Activated naive CD4-positive, alpha-beta T cell treated with Interleukin-2 at 50 U/mL for 16 hours (primary cell): ENCODE measurements at regions not wholly inside any gene's neighbourhood (a gene's known extent, or its start where the extent isn't known, plus 50 kb on each side); places are given as distances from the start of the nearest gene placed in this dataset.

Source experiments
- DNase-seq: peaks from one replicate; pipeline ENCODE4 v3.0.0-alpha.2; 2020

DNA sequence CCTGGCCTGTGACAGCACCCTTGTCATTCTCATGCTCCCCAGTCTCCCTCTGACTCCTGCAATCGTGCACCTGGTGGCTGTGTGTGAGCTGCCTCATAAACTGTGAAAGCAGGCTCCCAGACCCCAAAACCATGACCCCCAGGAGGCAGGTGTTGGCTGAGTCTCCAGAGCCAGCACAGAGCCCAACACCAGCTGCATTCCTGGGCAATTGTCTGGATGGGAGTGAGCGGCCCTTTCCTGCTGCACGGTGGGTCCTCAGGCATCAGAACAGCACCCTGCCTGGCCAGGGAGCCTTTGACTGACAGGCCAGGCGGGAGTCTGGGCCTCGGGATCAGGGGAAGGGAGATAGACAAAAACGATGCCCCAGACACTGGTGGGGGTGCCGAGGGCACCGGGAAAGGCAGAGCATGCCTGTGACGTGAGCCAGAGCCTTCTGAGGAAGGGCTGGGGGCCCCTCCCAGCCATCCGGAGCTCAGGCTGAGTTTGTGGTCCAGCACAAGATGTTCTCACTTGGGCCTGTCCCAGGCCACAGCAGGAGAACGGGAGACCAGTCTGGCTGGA, 135.1 kb upstream of the GPC1 start:
- no peak for DNase-seq

DNA sequence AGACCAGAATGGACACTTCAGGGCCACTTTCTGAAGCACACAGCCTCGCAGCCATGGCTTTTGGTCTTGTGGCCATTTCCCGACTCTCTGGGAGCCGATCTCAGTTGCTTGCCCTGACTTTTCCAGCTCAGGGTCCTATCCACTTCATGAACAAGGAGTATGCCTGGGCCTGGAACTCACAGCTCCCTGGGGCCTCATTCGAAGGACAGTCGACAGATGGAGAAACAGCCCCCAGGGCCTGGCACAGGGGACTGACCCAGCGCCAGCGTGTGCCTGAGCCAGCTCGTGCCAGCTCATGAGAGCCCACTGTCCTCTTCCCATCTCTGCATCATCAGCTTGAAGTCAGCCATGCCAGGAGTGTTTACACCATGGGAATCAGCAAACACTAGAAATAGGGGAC, 134.6 kb upstream of the GPC1 start:
- no peak for DNase-seq

DNA sequence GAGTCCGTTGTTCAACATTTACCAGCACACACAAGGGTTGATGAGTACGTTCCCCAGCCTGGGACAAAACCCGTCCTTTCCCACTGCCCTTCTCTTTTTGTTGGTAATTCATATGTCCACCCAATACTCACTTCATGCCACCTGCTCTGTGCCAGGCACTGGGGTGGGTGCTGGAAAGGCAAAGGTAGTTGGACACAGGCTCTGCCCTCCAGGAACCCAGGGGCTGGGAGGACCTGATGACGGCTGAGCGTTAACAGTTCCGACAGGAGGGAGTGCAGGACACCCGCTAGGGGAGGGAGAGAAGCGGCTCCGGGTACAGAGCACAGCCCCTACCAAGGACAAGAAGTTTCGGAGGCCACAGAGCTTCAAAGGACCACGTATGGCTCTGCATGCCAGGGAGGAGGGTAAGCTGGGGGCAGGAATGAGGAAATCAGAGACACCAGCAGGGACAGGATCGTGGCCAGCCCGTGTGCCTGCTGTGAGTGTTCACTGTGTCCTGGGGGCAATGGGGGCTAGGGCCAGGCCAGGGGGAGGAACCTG, 134.1 kb upstream of the GPC1 start:
- DNase-seq = no peak

DNA sequence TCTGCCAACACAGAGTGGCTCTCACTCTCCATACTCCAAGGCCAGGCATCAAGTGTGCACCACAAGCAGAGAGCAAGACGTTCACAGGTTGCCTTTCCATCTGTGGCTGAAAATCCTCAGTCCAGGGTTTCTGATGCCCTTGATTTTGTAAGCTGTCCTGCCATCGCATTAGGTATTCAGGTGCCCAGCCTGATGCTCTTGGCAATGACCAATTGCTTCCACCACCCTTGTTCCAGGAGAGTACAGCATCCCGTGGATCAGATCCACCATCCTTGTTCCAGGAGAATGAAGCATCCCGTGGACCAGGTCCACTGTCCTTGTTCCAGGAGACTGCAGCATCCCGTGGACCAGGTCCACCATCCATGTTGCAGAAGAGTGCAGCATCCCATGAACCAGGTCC, 133.4 kb upstream of the GPC1 start:
- no peak for DNase-seq

DNA sequence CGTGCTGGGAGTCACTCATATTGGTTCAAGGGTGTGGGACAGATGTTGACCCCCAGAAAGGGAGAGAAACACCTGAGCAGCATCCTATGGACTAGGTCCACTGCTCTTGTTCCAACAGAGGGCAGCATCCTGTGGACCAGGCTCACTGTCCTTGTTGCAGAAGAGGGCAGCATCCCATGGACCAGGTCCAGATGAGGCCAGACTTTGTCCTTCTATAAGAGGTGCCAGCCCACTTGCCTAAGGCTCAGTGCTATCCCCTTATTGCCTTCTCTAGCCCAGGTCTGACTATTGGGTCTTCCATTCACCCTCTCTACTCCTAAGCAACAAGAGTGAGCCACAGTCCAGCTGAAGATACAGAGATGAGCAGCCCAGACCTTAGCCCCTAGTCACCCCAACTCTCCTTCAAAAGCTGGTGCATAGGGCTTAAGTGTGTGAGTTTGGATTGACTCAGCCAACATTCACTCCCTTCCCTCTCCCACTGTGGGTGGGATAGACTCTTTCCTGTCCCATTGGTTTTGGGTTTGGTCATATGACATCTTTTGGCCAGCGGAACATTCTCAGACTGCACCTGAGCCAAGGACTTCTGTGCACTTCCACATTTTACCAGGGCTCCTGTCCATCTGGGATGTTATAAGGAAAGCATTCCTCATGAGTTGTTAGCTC, 132.4 kb upstream of the GPC1 start:
- DNase-seq = no peak

DNA sequence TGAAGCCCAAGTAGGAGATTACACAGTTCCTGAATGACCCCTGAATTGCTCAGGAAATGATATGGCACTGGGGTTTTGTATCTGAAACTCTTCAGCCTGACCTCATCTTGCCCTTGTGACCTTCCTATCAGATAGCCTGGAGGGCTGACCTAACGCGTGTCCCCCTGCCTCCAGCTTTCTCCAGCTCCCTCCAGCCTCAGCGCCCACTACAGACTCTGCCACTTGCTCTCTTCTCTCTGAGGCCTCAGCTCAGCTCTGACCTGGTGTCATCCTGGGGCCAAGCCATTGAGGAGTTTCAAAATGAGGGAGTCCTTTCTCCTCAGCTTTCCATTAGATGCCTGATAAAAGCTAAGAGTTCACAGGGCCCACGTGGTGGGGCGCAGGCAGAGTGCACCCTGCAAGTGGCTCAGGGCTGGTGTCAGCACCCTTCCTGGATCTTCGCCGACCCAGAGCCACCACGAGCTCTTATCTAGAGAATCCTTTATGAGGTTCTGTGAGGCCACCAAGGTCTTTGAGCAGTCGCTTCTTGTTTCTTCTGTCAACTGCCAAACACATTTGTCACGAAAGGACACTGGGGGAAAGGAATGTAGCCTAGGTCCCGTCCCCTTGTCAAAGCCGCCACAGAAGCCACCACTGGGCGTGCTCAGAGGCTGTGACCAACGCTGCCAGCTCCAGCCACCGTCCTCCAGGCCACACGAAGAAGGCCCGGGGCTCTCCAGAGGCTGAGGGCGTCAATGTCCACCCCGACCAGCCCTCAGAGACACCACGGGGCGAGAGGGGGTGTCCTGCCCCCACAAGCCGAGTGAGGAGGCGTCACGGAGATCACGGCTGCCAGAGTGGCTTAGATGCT, 131.3 kb upstream of the GPC1 start:
- no peak for DNase-seq

DNA sequence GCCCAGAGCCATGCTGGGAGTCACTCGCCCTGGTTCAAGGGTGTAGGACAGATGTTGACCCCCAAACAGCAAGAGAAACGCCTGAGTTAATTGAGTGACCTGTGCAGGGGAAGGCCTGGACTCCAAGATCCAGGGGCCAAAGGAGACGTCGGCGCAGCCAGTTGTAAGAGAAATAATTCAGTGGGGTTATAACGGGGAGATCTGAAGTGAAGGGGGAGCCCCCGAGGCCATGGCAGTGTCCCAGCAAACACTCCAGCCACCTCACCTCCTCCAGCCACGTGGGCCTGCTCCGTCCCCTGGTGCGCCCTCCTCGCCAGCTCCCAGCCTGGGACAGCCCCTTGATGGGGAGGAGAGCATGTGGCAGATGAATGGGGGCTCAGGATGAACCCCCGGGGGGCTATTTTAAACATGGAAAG, 130.7 kb upstream of the GPC1 start:
- no peak for DNase-seq

DNA sequence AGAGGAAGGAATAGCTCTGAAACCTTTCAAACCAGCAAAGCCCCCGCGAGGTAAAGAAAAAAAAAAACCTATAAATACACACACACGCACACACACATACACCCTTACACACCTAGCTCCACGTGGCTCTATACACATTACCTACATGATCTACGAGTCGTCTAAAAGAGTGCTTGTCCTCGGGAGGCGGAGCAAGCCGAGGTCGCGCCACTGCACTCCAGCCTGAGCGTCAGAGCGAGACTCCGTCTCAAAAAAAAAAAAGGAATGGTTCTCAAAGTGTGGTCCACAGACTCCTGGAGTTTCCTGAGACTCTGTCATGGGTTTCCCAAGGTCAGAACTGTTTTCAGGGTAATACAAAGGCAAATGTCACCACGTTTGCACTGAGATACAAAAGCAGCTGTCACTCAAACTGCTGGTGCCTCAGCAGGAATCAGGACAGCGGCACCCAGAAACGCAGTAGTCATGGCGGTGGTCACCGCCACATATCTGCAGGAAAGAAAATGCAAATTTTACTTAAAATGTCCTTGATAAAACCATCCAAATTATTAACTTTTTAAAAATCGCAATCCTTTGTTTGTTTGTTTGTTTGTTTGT, 130.0 kb upstream of the GPC1 start:
- no peak for DNase-seq

DNA sequence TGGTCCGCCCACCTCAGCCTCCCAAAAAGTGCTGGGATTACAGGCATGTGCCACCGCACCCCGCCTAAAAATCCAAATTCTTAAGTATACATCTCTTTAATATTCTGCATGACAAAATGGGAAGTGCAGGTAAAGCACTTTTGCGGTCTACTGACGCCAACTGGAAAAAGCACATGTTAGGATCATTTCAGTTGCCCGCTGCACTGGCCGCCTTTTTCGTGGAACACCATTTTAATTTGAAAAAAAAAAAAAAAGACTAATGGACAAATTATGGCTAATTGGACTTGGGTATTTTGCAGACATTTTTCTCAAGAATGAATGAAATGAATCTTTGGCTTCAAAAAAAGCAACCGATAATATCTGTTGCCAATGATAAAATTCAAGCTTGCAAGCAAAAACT, 129.3 kb upstream of the GPC1 start:
- DNase-seq = no peak

DNA sequence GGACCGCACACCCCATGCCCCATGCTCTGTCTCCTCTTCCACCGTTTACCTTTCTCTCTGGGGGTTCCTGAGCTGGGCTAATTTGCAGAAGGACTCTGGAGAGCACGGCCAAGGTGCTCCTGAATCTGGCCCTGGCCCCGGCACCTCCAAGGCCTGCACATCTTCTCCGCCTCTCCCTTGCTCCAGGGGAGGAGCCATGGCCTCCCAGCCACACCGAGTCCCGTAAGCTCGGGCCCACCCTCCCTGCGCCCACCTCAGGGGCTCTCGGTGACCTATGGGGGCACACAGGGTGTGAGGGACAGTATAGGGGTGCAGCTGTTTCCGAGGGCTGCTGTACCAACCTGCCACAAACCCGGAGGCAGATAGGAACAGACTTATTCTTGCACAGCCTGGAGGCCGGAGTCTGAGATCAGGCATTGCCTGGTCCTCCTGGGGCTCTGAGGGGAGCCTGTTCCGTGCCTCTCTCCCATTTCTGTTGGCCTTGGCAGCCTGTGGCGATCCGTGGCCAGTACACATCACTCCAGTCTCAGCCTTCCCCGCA, 127.3 kb upstream of the GPC1 start:
- DNase-seq = no peak

DNA sequence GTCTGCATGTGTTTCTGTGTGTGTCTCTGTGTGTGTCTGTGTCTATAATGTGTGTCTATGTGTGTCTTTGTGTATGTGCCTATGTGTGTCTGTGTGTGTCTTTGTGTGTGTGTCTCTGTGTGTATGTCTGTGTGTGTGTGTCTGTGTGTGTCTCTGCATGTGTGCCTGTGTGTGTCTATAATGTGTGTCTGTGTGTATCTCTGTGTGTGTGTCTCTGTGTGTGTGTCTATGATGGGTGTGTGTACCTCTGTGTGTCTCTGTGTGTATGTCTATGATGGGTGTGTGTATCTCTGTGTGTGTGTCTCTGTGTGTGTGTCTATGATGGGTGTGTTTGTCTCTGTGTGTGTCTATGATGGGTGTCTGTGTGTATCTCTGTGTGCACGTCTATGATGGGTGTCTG, 126.2 kb upstream of the GPC1 start:
- DNase-seq = no peak

DNA sequence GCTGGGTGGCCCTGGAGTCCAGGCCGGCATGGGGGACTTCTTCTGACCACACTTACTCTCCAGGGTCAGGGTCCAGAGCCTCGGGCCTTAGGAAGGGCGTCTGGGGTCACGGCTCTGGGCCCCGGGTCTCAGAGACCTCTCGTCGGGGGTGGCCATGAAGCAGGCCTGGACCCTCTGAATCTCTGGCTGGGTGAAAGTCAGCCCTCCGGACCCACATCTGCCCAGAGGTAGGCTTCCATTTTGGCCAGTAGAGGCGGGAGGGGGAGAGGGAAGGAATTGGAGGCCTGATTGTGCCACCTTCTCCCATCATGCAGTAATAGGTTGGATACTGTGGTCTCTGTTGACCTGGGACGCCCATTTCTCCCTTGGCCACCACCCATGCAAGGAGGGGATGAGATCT, 125.3 kb upstream of the GPC1 start:
- DNase-seq = no peak

DNA sequence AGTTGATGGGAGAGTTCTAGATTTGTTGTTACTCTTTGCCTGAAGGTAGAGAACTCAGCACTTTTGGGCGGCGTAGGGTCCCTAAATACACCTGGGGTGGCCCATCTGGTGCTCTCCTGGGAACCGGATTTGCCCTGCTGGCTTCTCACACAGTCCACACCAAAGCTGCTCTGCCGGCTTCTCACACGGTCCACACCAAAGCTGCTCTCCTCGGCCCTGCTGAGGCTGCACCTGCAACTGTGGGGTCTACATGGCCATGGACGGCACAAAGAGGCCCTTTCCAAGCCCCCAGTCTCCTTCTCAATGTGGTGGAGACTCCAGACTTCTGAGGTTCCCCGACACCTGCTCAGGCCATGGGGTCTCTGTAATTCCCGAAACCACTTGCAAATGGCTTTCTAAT, 124.8 kb upstream of the GPC1 start:
- DNase-seq = no peak

DNA sequence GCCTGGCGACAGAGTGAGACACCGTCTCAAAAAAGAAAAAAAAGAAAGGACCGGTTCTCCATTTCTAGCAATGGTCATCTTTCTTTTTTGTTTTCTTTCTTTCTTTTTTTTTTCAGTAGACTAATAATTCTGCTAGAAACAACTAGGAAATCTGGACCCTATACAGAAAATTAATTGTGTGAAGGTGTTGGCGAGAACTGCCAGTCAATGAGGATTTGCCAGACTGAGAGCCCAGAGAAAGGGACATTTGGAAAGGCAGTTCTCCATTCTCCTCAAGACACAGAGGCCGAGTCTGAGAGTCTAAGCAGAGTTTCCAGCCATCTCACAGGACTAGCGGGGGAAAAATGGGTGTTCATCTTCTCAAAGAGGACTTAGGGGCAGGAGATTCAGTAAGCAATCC, 123.6 kb upstream of the GPC1 start:
- no peak for DNase-seq

DNA sequence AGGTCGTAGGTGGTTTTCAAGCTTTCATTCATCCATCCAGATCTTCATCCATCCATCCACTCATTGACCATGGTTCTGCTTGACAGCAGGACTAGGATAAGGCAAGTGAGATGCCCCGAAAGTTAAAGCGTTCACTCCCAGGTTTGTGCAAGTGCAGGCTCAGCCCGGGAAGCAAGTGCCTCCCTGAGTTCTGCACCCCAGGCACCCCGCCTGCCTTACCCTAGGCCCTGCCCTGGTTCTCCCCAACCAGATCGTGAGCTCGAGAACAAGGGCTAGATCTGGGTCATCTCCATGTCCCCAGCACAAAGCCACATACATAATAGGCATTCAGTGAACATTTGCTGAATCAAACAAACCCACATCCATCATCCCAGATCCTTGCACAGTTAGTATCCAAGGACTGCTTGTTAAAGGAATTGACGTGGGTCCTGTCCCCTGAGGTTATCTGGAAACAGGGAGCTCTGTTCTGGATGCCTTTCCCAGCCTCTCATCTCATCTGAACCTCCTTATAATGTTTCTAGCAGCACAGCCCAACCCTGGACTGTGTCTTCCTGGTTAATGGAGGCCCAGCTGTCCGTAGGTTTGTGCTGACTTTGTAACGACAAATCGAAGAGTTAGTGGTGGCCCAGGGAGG, 116.1 kb upstream of the GPC1 start:
- DNase-seq = no peak

DNA sequence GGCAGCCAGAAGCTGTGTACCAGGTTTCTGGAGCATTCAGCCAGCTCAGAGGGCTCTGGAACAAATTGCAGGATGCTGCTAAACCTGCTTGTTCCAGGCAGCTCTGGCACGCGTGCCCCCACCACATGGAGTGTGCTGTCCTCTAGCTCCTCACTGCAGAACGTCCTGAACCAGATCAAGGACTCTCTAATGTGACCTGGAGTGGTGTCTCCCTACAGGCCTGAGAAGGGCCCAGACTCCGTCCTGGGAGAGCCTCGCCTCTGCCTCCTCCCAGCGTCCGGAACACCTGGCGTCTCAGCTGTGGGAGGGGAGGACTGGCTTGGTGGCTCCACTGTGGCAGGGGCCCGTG, 115.6 kb upstream of the GPC1 start:
- DNase-seq = no peak

DNA sequence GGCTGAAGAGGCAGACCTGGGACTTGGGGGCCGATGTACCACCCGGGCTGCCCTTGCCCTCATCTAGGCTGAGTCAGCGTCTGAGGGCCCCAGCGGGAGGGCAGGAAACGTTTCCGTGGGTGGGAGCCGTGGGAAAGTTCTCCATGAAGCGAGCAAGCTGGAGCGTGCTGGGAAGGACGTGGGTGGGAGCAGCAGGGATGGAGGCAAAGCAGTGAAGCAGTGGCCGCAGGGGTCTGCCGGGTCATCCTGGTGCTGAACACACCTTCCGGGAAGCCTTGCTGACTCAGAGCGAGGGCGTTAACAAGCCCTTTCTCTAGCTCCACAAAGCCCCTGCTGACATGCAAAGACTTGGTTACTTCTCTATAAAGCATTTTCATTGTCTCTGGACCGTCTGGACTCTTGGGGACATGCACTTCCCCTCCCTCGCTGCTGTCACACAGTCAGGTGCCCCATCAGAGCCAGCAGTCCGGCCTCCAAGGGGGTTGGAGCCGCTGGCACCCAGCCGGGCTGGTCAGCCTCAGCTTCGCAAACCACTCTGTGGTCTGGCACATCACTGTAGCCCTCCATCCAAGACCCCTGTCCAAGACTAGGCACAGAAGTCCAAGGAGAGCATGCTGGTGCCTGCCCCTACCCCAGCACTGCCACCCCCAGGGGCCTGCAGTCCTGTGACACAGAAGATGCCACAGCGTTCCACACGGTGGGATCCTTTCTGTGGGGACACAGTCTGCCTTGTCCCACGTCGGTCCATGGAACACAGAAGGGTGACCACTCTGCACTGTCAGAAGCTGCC, 115.1 kb upstream of the GPC1 start:
- DNase-seq = no peak

DNA sequence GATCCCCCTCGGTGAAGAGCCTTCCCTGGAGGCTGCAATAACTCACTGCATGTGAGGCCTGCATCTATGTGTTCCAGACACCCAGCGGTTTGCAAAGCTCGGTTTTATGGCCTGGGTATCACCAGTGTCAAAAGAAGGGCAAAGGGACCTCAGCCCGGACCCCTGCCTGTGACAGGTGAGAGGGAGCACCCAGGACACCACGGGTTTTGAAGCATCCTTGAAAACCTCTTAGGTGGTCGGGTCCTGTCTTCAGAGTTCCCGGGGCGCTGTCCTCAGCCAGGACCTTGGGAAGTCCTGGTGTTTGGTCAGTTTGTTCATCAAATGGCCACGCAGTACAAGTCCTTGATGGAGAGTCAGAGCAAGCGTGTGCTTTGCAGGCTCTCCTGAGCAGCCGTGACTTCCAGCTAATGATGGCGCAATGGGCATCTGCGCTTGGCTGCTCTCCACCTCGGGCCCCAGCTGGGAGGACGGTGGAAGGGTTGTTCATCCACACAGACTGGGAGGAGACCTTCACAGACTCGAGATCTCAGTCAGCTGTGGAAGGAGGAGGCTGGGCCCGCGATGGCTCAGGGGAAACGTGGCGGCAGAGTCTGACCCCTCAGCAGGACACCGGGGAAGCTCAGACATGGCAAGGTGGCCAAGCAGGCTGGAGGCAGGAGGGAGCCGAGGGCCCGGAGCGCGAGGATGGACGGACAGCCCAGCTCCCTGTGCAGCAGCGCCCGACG, 113.1 kb upstream of the GPC1 start:
- no peak for DNase-seq

DNA sequence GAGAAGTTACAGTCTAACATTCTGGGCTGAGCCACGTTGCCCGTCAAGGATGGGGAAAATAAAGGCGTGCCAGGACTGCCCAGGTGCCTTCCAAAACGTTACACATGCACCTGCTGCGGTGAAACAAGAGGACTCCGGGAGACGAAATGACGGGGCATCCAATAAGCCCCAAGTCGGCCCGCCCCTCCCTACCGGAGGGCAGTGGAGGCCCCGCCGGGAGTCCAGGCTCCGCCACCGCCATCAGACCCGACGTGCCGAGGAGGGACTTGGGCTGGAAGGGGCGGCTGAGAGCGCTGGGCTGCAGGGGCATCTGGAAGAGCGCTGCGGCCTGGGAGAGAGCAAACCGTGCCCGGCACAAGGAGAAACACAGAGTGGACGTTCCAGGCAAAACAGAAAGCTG, 112.5 kb upstream of the GPC1 start:
- no peak for DNase-seq

DNA sequence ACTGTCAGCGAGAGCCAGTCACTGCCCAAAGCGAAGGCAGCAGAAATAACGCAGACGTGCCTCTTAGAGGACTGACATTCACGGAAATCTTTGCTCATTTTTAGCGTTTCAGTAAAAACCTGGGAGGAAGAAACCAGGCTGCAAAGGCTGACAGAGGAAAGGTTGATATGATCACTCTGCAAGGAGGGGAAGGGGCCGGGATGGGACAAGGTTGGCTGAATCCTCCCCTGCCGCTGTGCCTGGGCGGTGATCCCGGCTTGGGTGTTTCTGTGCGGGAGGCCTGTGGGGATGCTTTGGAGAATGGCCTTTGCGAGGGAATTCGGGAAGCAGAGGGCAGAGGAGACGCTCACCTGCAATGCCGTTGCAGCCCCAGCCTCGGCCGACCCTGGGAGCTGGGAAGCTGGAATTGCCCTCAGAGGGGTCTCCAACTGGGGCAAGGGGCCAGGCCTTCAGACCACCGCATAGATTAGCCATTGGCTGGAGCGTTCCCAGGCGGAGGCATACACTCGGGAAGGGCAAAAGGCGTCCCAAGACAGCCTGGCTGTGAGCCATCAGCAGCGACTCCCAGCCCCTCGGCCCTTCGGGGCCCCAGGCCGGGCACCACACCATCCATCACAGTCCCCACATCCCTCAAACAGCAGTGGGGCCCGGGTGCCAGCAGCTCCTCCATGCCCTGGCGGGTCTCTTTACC, 111.7 kb upstream of the GPC1 start:
- no peak for DNase-seq
